GM23248 (cell line): ENCODE measurements at regions not wholly inside any gene's neighbourhood (a gene's known extent, or its start where the extent isn't known, plus 50 kb on each side); places are given as distances from the start of the nearest gene placed in this dataset.
A peak's percentile ranks its signal among the peaks of the same experiment; 100 is the strongest.
"Not testable (repeated sequence)": the region's sequence is repeated elsewhere in the genome, so short reads cannot be mapped to it uniquely, and the experiment has no call there.

ENCODE experiments used
- DNase-seq: peaks from one replicate; pipeline ENCODE4 v3.0.0-alpha.2; 2015
- H2AFZ ChIP-seq: fragments of 200-600 bp; sonication (generic); 2 replicates; pipeline ENCODE4 v1.6.1; 2016; ENCODE audit warnings: antibody characterized with exemption
- H3F3A ChIP-seq: fragments of 200-600 bp; sonication (generic); 2 replicates; pipeline ENCODE4 v1.6.1; 2016; ENCODE audit warnings: mild to moderate bottlenecking, antibody characterized with exemption, mixed run types; ENCODE audit not compliant: insufficient read depth
- H3K27ac ChIP-seq: fragments of 200-600 bp; sonication (generic); 2 replicates; pipeline ENCODE4 v1.5.1; 2016; ENCODE audit warnings: mild to moderate bottlenecking
- H3K27me3 ChIP-seq: fragments of 200-600 bp; sonication (generic); replicated peaks from 2 replicates; pipeline ENCODE4 v1.6.1; 2016; ENCODE audit warnings: mild to moderate bottlenecking; ENCODE audit not compliant: insufficient read depth
- H3K36me3 ChIP-seq: fragments of 200-600 bp; sonication (generic); 2 replicates; pipeline ENCODE4 v1.6.1; 2016; ENCODE audit warnings: low read depth, mild to moderate bottlenecking
- H3K4me1 ChIP-seq: fragments of 200-600 bp; sonication (generic); 2 replicates; pipeline ENCODE4 v1.6.1; 2016; ENCODE audit warnings: mild to moderate bottlenecking; ENCODE audit not compliant: insufficient read depth
- H3K4me2 ChIP-seq: fragments of 200-600 bp; sonication (generic); one replicate; pipeline ENCODE4 v1.6.1; 2016; ENCODE audit warnings: mild to moderate bottlenecking; ENCODE audit not compliant: unreplicated experiment
- H3K4me3 ChIP-seq: fragments of 200-600 bp; sonication (generic); 2 replicates; pipeline ENCODE4 v1.5.1; 2016; ENCODE audit warnings: mild to moderate bottlenecking
- H3K79me2 ChIP-seq: fragments of 200-600 bp; sonication (generic); 2 replicates; pipeline ENCODE4 v1.6.1; 2016; ENCODE audit warnings: mild to moderate bottlenecking; ENCODE audit not compliant: insufficient read depth
- H3K9ac ChIP-seq: fragments of 200-600 bp; sonication (generic); 2 replicates; pipeline ENCODE4 v1.6.1; 2016; ENCODE audit warnings: mild to moderate bottlenecking
- H3K9me2 ChIP-seq: fragments of 200-600 bp; sonication (generic); 2 replicates; pipeline ENCODE4 v1.6.1; 2016; ENCODE audit warnings: mixed run types, mild to moderate bottlenecking, moderate library complexity; ENCODE audit not compliant: insufficient read depth
- H3K9me3 ChIP-seq: fragments of 200-600 bp; sonication (generic); one replicate; pipeline ENCODE4 v1.6.1; 2017; ENCODE audit warnings: low read depth
- H4K20me1 ChIP-seq: fragments of 200-600 bp; sonication (generic); 2 replicates; pipeline ENCODE4 v1.6.0; 2016; ENCODE audit not compliant: insufficient read depth
- EZH2 ChIP-seq: fragments of 200-600 bp; sonication (generic); IDR thresholded peaks from 2 replicates; pipeline ENCODE4 v1.6.1; 2018; ENCODE audit warnings: antibody characterized with exemption, mild to moderate bottlenecking; ENCODE audit not compliant: insufficient read depth, poor library complexity, severe bottlenecking
- EZH2phosphoT487 ChIP-seq: fragments of 200-600 bp; sonication (generic); IDR thresholded peaks from 2 replicates; pipeline ENCODE4 v1.6.1; 2018; ENCODE audit warnings: antibody characterized with exemption, moderate library complexity, mild to moderate bottlenecking, low read depth; ENCODE audit not compliant: insufficient read depth
- WGBS, 2 experiments: methylation state at CpG; one replicate each; pipeline ENCODE4 v1.1.6; 2015 to 2017; ENCODE audit warnings: low lambda C conversion rate in 2 of 2, low coverage in 1 of 2; ENCODE audit errors: missing lambda C conversion rate in 2 of 2; 5-methylcytosine and 5-hydroxymethylcytosine counted together
- in situ Hi-C: fragments of 300-500 bp; cut with MboI; formaldehyde crosslinking; loops from 2 replicates; pipeline ENCODE4 v1.15.0; 2020

DNA sequence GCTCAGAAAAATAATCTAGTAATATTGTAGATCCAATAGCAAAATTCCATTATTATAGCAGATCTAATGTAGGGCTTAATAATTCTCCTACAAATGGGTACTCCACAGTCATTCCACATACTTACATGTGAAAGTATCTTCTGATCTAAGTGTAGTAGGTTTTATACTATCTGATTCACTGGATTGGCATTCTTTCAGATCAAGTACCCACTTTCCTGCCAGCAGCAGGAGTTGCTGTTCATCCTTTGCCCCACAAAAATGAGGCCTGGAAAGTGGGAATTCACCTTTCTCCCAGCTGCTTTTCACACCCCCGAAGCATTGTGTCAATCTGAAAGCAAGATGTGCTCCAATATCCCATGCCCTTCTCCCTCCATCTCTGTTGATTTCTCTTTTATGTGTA is 77.1 kb upstream of the RXFP1 start:
- no peaks in the 10 kb centered on the region for H3K79me2 ChIP-seq
- 35 to 61% methylated on average over 1 of the region's 1 CpG for WGBS, 2 experiments
- peaks cover 25% of the 10 kb centered on the region for H3K4me1 ChIP-seq
- in situ Hi-C loops = no loop called here
- H2AFZ ChIP-seq = no peak overlapping the region
- H3K36me3 ChIP-seq = no peaks in the 10 kb centered on the region
- H3K9ac ChIP-seq = no peak overlapping the region
- no peaks in the 10 kb centered on the region for H4K20me1 ChIP-seq
- H3K27ac ChIP-seq = no peak overlapping the region
- H3K4me2 ChIP-seq = no peak overlapping the region
- 0 out of 2 replicates have a peak, but pooled peaks cover 6% of the 10 kb centered on the region for H3F3A ChIP-seq
- H3K9me3 ChIP-seq = no peaks in the 10 kb centered on the region
- peak; percentile 50 for DNase-seq
- no peak overlapping the region for H3K4me3 ChIP-seq
- H3K27me3 ChIP-seq = no peaks in the 10 kb centered on the region
- TF ChIP-seq EZH2phosphoT487 = no peak
- no peak for TF ChIP-seq EZH2
- H3K9me2 ChIP-seq = no peaks in the 10 kb centered on the region

DNA sequence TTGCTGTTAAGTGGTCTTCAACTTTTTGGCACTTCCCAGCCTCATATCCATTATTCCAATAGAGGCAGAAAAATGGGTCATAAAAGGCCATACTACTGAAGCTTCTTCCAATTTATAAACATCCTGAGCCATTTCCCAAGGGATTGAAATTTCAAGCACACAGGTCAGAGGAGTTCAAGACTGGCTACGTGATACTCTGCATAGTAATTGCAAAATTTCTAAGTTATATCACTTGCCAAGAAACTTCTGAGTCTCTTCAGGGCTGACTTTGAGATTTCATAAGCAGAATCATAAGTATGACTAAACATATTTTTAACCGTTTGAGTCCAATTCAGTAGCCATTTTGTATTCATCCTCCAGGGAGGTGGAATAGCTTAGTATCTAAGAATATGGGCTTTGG is 75.6 kb upstream of the RXFP1 start:
- Histone ChIP-seq H2AFZ (peak overlapping the region; percentile 76), H3K27ac (0 out of 2 replicates have a peak overlapping the region, but pooled peaks have one; percentile 5)

GRCh38 chr4:158450741-158451140 is 70.9 kb upstream of the RXFP1 start:
- Histone ChIP-seq H3K4me1 (peaks cover 23% of the 10 kb centered on the region), H3K9me3 (no peaks in the 10 kb centered on the region), H3K79me2 (no peaks in the 10 kb centered on the region), H3K36me3 (no peaks in the 10 kb centered on the region), H4K20me1 (no peaks in the 10 kb centered on the region), H3K4me3 (peak overlapping the region; percentile 47; the same call in 1 of the 2 replicates), H3K27me3 (no peaks in the 10 kb centered on the region), H3K9ac (no peak overlapping the region), H3K9me2 (no peaks in the 10 kb centered on the region), H3F3A (peaks cover 20% of the 10 kb centered on the region), H2AFZ (peak overlapping the region; percentile 53), H3K4me2 (peak overlapping the region; percentile 62), H3K27ac (peak overlapping the region; percentile 51)
- in situ Hi-C loops = no loop called here
- WGBS, 2 experiments = 0 to 3% methylated on average over 1 of the region's 1 CpG
- TF ChIP-seq EZH2phosphoT487 (no peak), EZH2 (no peak)
- peak; percentile 53 for DNase-seq

More for the DNA sequence above, 75.6 kb upstream of the RXFP1 start:
- Histone ChIP-seq H3K9me2 (no peaks in the 10 kb centered on the region), H3K9me3 (no peaks in the 10 kb centered on the region), H3K4me2 (peak overlapping the region; percentile 12), H3K4me1 (peaks cover 39% of the 10 kb centered on the region), H3K9ac (no peak overlapping the region), H4K20me1 (no peaks in the 10 kb centered on the region), H3K4me3 (no peak overlapping the region), H3K79me2 (no peaks in the 10 kb centered on the region), H3K36me3 (no peaks in the 10 kb centered on the region), H3K27me3 (no peaks in the 10 kb centered on the region), H3F3A (peaks cover 19% of the 10 kb centered on the region)
- in situ Hi-C loops = no loop called here
- 3 to 4% methylated on average over 2 of the region's 2 CpGs for WGBS, 2 experiments
- peak; percentile 85 for DNase-seq
- no peak for TF ChIP-seq EZH2
- no peak for TF ChIP-seq EZH2phosphoT487

GRCh38 chr4:158452116-158452515 is 69.6 kb upstream of the RXFP1 start:
- H3K9me2 ChIP-seq, DNase-seq, H3K27ac ChIP-seq, H3K27me3 ChIP-seq, H4K20me1 ChIP-seq, H3K4me2 ChIP-seq, H3K79me2 ChIP-seq, H2AFZ ChIP-seq, H3K9me3 ChIP-seq, H3K9ac ChIP-seq, in situ Hi-C loops, H3K4me3 ChIP-seq, H3K36me3 ChIP-seq: not testable (repeated sequence)
- 89 to 100% methylated on average over 1 of the region's 1 CpG for WGBS, 2 experiments
- Histone ChIP-seq H3F3A (peaks cover 20% of the 10 kb centered on the region), H3K4me1 (peaks cover 14% of the 10 kb centered on the region)

GRCh38 chr4:158458271-158458895 is 63.3 kb upstream of the RXFP1 start:
- Histone ChIP-seq H3K9ac (no peak overlapping the region), H3K9me3 (no peaks in the 10 kb centered on the region), H3K27me3 (no peaks in the 10 kb centered on the region), H3K4me2 (no peak overlapping the region), H3K27ac (no peak overlapping the region), H3K9me2 (no peaks in the 10 kb centered on the region), H2AFZ (no peak overlapping the region), H3K36me3 (no peaks in the 10 kb centered on the region), H4K20me1 (no peaks in the 10 kb centered on the region), H3F3A (no peaks in the 10 kb centered on the region; the same call in 1 of the 2 replicates), H3K79me2 (no peaks in the 10 kb centered on the region), H3K4me3 (no peak overlapping the region), H3K4me1 (peaks cover 31% of the 10 kb centered on the region)
- in situ Hi-C loops = no loop called here
- TF ChIP-seq EZH2 (no peak), EZH2phosphoT487 (no peak)
- no peak for DNase-seq
- 96 to 100% methylated on average over 2 of the region's 2 CpGs for WGBS, 2 experiments
